ENCODE measurements at regions not wholly inside any gene's neighbourhood (a gene's known extent, or its start where the extent isn't known, plus 50 kb on each side); places are given as distances from the start of the nearest gene placed in this dataset.

GRCh38 chr1:221431961-221432360 is 309.9 kb downstream of the DUSP10 start:
- no peak for DNase-seq (ENCODE audit: low read depth)

GRCh38 chr1:221435504-221435904 is 306.4 kb downstream of the DUSP10 start:
- no peak for DNase-seq (ENCODE audit: low read depth)

DNA sequence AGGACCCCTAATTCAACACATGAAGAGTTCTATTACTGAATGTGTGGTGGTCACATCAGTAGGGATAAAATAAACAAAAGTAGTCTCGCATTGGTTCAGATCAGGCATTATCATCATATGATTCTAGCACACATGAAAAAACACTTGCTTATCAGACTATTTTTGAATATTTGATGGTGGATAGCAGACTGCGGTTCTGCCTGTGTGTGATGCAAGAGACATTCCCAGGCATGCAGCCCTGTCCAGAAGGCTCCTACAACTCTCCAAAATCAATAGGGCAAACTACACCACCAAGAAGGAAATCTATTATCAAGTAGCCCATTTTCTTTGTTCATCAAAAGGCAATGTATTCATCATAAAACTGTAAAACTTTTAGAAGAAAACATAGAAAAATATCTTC is 304.7 kb downstream of the DUSP10 start:
- DNase-seq (ENCODE audit: low read depth): no peak

- DNase-seq (ENCODE audit: low read depth): no peak
Observed at GRCh38 chr1:221437926-221438325, 304.0 kb downstream of the DUSP10 start.

DNA sequence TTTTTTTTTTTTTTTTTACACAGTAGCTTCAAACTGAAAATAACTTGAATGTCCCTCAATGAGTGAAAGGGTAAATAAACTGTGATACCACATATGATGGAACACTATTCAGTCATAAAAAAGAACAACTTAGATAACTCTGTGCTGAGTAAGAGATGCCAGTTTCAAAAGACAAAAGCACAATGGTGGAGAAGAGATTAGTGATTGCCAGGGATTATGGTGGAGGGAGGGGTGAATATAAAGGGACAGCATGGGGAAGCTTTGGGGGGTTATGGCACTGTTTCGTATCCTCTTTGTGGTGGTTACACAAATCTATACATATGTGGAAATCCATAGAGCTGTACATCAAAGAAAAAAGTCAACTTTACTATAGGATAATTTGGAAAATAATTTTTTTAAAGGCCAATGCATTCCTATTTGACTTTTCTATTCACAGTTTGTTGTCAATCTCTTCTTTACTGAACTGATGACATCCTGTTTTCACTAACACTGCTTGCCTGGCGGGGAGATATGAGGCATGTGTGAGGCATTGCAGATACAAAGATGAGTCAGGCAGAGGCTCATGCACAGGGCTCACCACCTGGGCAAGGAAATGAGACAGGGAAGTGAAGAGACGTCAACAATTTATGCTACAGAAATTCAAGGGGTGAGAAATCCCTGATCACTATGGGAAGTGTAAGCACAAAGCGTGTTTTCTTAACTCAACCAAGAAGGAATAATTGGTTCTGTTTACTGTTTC is 302.7 kb downstream of the DUSP10 start:
- peak; percentile 26 for DNase-seq (ENCODE audit: low read depth)

DNA sequence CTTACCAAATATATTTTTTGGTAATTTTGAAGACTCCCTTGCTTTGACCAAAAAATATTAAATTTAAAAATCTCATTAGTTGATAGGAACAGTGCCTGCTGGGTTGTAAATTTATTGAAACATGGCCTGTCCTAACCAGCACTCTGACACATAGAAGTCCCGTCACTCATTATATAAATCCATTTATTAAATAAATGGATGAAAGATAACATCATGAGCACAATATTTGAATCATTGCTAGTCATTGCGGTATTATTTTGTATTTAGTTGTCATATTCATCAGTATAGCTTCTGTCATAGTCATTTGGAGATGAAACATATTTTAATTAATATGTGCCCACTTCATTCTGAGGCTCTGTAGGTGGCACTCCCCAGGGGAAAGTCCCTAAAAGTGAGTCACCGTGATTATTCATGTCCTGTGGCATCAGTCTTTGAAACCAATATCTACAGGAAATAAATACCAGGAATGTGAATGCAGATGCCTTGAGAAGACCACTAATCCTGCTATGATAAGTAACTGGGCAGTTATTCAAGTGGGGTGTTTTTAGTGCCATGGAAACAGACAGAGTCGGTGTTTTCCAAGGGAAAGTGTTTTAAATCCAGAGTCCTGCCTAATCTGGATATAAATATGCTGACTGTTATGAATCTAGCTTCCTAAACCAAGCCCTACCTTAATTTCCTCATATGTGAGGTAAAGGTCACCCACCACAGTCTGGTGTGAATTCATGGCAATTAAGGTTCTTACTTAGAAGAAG is 302.0 kb downstream of the DUSP10 start:
- peak; percentile 27 for DNase-seq (ENCODE audit: low read depth)

GRCh38 chr1:221440658-221441057 is 301.2 kb downstream of the DUSP10 start:
- no peak for DNase-seq (ENCODE audit: low read depth)

GRCh38 chr1:221442056-221442455 is 299.8 kb downstream of the DUSP10 start:
- no peak for DNase-seq (ENCODE audit: low read depth)

GRCh38 chr1:221444346-221444745 is 297.5 kb downstream of the DUSP10 start:
- no peak for DNase-seq (ENCODE audit: low read depth)

GRCh38 chr1:221448585-221449175 is 293.2 kb downstream of the DUSP10 start:
- no peak for DNase-seq (ENCODE audit: low read depth)

GRCh38 chr1:221449194-221449593 is 292.7 kb downstream of the DUSP10 start:
- no peak for DNase-seq (ENCODE audit: low read depth)

GRCh38 chr1:221449801-221450470 is 292.0 kb downstream of the DUSP10 start:
- DNase-seq (ENCODE audit: low read depth): no peak

DNA sequence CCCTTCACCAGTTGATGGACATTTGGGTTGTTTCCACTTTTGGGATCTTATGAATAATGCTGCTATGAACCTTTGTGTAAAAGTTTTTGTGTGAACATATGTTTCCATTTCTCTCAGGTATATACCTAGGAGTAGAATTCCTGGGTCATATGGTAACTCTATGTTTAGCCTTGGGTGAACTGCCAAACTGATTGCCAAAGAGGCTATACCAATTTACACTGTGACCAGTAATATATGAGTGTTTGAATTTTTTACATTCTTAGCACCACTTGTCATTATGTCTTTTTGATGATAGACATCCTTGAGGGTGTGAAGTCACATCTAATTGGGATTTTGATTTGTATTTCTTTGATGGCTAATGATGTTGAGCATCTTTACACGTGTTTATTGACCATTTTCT is 290.1 kb downstream of the DUSP10 start:
- DNase-seq (ENCODE audit: low read depth): no peak

- no peak for DNase-seq (ENCODE audit: low read depth)
Observed at GRCh38 chr1:221454096-221454495, 287.8 kb downstream of the DUSP10 start.

DNA sequence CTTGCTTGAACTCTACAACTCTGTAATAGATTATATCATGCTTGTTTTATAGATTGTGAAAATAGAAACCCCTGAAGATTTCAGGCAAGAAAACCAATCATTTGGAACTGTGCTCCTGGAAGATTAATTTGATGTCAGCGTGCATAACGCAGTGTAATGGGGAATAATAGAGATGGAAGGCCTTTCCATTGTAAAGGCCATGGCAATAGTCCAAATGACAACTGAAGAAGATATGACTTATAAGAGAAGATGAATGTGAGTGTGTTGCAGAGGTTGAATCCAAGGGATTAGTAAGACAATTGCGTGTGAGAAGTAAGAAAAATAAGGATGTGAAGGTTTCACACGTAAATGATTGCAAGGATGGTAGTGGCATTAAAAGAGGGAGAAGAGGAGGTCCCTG is 285.0 kb downstream of the DUSP10 start:
- DNase-seq (ENCODE audit: low read depth): no peak

- DNase-seq (ENCODE audit: low read depth): no peak
Observed at GRCh38 chr1:221457685-221458446, 284.0 kb downstream of the DUSP10 start.

- no peak for DNase-seq (ENCODE audit: low read depth)
Observed at GRCh38 chr1:221458447-221459156, 283.3 kb downstream of the DUSP10 start.

DNA sequence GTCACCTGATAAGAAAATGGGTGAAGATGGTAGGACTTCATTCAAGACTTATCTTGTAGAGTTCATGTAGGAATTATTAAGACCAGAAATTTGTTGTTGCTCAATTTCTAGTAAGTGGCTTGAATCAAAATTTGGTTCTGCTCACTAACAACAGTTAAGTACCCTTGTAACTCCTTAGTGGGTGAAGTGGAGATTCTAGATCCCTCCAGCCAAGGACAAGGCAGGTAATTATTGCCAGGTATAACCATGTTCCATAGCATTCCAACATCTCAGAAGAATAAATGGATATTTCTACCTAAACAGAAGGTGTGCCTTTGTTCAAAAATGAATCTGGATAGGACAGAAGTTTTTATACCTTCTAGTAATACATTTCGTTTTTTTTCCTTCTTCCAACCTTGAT is 282.3 kb downstream of the DUSP10 start:
- no peak for DNase-seq (ENCODE audit: low read depth)

GRCh38 chr1:221462345-221462744 is 279.5 kb downstream of the DUSP10 start:
- no peak for DNase-seq (ENCODE audit: low read depth)

DNA sequence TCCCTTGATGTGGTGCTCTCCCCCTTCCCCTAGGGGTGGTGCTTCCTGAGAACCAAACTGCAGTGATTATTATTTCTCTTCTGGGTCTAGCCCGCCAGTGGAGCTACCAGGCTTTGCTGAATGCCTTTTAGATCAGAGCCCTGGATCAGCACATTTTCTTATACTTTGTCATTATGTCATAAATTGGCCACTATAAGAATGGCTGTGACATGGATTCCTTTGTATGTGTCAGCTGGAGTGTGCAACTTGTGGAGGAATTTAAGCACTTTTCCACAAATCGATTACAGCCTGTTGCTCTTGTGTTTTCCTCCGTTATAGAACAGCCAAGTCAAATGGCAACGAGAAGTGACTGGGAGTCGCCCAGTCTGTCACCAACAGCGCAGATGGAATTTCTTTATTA is 273.3 kb downstream of the DUSP10 start:
- DNase-seq (ENCODE audit: low read depth): no peak

GRCh38 chr1:221469476-221469875 is 272.4 kb downstream of the DUSP10 start:
- DNase-seq (ENCODE audit: low read depth): no peak
